Ishikawa (cell line): ENCODE measurements at regions not wholly inside any gene's neighbourhood (a gene's known extent, or its start where the extent isn't known, plus 50 kb on each side); places are given as distances from the start of the nearest gene placed in this dataset.

Source experiments
- RAD21 ChIP-seq: IDR thresholded peaks from 2 replicates; pipeline ENCODE4 v1.6.1; 2012; ENCODE audit warnings: low read depth
- TCF12 ChIP-seq: IDR thresholded peaks from 2 replicates; pipeline ENCODE4 v1.6.1; 2012; ENCODE audit warnings: low read depth
- TEAD4 ChIP-seq: IDR thresholded peaks from 2 replicates; pipeline ENCODE4 v1.6.1; 2012
- YY1 ChIP-seq: IDR thresholded peaks from 2 replicates; pipeline ENCODE4 v1.6.1; 2012; ENCODE audit warnings: low read depth
- TF ChIP-seq, protein P1 (sequence below): IDR thresholded peaks from 2 replicates; pipeline ENCODE4 v1.6.1; 2012

- TF ChIP-seq, protein P1, sequence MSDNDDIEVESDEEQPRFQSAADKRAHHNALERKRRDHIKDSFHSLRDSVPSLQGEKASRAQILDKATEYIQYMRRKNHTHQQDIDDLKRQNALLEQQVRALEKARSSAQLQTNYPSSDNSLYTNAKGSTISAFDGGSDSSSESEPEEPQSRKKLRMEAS: no peak
- TF ChIP-seq TCF12 (no peak), YY1 (no peak), TEAD4 (no peak), RAD21 (no peak)
Measured at GRCh38 chr2:2635025-2635528, 304.0 kb upstream of the MYT1L start.
